SK-N-SH treated with all-trans-retinoic acid at 6 μM for 48 hours (cell line): ENCODE measurements at regions not wholly inside any gene's neighbourhood (a gene's known extent, or its start where the extent isn't known, plus 50 kb on each side); places are given as distances from the start of the nearest gene placed in this dataset.

Experiments
- ISL1 ChIP-seq: fragments of 250-450 bp; sonication (Bioruptor Pico); IDR thresholded peaks from 2 replicates; pipeline ENCODE4 v2.1.2; 2022; ENCODE audit warnings: mild to moderate bottlenecking, moderate library complexity
- OSR1 ChIP-seq: fragments of 250-450 bp; sonication (Bioruptor Pico); IDR thresholded peaks from 2 replicates; pipeline ENCODE4 v1.8.0; 2022; ENCODE audit warnings: moderate library complexity, mild to moderate bottlenecking, inconsistent platforms
- PPARA ChIP-seq: fragments of 250-450 bp; sonication (Bioruptor Pico); IDR thresholded peaks from 2 replicates; pipeline ENCODE4 v1.5.0; 2020; ENCODE audit warnings: mild to moderate bottlenecking, borderline replicate concordance
- TCF4 ChIP-seq: fragments of 250-450 bp; sonication (Bioruptor Pico); IDR thresholded peaks from 2 replicates; pipeline ENCODE4 v1.8.0; 2021; ENCODE audit warnings: mild to moderate bottlenecking, moderate library complexity, borderline replicate concordance
- ZC3H10 ChIP-seq: fragments of 250-450 bp; sonication (Bioruptor Pico); IDR thresholded peaks from 2 replicates; pipeline ENCODE4 v1.5.1; 2021; ENCODE audit warnings: mild to moderate bottlenecking, moderate library complexity
- ZFP30 ChIP-seq: fragments of 450-650 bp; formaldehyde crosslinking; IDR thresholded peaks from 2 replicates; pipeline ENCODE4 v1.5.0; 2022; ENCODE audit warnings: mild to moderate bottlenecking, moderate library complexity
- ZNF8 ChIP-seq: fragments of 450-650 bp; formaldehyde crosslinking; IDR thresholded peaks from 2 replicates; pipeline ENCODE4 v1.5.0; 2020; ENCODE audit warnings: mild to moderate bottlenecking, moderate library complexity
- TF ChIP-seq, protein P1 (sequence below): fragments of 250-450 bp; sonication (Bioruptor Pico); IDR thresholded peaks from 2 replicates; pipeline ENCODE4 v1.5.1; 2021; ENCODE audit warnings: mild to moderate bottlenecking, moderate library complexity
- TF ChIP-seq, protein P2 (sequence below): fragments of 250-450 bp; sonication (Bioruptor Pico); IDR thresholded peaks from 2 replicates; pipeline ENCODE4 v1.8.0; 2020; ENCODE audit warnings: mild to moderate bottlenecking, moderate library complexity, borderline replicate concordance
- TF ChIP-seq, protein P3 (sequence below): fragments of 250-450 bp; sonication (Bioruptor Pico); IDR thresholded peaks from 2 replicates; pipeline ENCODE4 v1.5.0; 2020; ENCODE audit warnings: mild to moderate bottlenecking, moderate library complexity

DNA sequence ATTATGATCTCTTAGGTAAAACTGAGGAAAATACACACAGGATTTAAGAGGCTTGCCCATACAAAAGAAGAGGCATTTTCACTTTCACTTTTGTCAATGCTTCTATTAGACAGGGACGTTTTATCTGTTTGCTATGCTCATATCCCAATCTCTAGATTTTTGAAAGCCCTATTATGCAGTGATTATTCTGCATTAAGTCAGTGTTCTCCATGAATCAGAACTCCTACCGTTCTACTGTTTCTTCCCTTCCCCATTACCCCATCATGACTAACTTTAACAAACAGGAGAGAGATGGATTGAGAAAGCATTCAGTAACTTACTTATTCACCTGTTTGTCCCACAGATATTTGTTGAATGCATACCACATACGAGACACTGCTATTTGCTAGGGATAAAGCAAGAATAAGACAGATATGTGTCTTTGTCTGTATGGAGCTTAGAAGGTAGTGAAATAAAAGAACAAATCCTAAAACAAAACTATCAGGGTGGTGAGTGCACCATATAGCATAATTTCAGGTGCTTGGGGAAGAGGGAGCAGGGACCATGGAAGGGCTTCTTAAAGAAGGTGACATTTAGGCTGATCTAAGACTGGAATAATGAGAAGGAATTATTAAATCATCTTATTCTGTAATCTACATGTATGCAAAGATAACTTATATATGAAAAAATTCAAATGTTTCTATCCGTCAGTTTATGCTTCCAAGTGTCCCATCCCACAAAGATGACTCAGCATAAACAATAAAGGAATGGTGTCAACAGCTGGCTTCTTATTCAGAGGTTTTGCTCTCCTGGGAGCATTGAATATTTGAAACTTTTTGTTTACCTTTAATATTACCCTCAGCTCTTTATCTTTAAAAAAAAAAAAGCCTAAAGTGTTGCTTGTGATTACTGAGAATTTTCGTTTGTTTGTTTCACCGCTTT is 328.1 kb downstream of the HINT1 start:
- TF ChIP-seq ISL1 (CRISPR knock-in tag) = no peak
- TF ChIP-seq, protein P1, sequence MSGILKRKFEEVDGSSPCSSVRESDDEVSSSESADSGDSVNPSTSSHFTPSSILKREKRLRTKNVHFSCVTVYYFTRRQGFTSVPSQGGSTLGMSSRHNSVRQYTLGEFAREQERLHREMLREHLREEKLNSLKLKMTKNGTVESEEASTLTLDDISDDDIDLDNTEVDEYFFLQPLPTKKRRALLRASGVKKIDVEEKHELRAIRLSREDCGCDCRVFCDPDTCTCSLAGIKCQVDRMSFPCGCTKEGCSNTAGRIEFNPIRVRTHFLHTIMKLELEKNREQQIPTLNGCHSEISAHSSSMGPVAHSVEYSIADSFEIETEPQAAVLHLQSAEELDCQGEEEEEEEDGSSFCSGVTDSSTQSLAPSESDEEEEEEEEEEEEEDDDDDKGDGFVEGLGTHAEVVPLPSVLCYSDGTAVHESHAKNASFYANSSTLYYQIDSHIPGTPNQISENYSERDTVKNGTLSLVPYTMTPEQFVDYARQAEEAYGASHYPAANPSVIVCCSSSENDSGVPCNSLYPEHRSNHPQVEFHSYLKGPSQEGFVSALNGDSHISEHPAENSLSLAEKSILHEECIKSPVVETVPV = no peak
- TF ChIP-seq ZC3H10 (CRISPR knock-in tag) = no peak
- no peak for TF ChIP-seq ZNF8 (CRISPR knock-in tag)
- TF ChIP-seq PPARA (CRISPR knock-in tag) = no peak
- TF ChIP-seq, protein P2, sequence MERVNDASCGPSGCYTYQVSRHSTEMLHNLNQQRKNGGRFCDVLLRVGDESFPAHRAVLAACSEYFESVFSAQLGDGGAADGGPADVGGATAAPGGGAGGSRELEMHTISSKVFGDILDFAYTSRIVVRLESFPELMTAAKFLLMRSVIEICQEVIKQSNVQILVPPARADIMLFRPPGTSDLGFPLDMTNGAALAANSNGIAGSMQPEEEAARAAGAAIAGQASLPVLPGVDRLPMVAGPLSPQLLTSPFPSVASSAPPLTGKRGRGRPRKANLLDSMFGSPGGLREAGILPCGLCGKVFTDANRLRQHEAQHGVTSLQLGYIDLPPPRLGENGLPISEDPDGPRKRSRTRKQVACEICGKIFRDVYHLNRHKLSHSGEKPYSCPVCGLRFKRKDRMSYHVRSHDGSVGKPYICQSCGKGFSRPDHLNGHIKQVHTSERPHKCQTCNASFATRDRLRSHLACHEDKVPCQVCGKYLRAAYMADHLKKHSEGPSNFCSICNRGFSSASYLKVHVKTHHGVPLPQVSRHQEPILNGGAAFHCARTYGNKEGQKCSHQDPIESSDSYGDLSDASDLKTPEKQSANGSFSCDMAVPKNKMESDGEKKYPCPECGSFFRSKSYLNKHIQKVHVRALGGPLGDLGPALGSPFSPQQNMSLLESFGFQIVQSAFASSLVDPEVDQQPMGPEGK (CRISPR knock-in tag) = no peak
- TF ChIP-seq, protein P3, sequence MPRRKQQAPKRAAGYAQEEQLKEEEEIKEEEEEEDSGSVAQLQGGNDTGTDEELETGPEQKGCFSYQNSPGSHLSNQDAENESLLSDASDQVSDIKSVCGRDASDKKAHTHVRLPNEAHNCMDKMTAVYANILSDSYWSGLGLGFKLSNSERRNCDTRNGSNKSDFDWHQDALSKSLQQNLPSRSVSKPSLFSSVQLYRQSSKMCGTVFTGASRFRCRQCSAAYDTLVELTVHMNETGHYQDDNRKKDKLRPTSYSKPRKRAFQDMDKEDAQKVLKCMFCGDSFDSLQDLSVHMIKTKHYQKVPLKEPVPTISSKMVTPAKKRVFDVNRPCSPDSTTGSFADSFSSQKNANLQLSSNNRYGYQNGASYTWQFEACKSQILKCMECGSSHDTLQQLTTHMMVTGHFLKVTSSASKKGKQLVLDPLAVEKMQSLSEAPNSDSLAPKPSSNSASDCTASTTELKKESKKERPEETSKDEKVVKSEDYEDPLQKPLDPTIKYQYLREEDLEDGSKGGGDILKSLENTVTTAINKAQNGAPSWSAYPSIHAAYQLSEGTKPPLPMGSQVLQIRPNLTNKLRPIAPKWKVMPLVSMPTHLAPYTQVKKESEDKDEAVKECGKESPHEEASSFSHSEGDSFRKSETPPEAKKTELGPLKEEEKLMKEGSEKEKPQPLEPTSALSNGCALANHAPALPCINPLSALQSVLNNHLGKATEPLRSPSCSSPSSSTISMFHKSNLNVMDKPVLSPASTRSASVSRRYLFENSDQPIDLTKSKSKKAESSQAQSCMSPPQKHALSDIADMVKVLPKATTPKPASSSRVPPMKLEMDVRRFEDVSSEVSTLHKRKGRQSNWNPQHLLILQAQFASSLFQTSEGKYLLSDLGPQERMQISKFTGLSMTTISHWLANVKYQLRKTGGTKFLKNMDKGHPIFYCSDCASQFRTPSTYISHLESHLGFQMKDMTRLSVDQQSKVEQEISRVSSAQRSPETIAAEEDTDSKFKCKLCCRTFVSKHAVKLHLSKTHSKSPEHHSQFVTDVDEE (CRISPR knock-in tag) = no peak
- TF ChIP-seq OSR1 (CRISPR knock-in tag) = no peak
- no peak for TF ChIP-seq TCF4 (CRISPR knock-in tag)
- no peak for TF ChIP-seq ZFP30 (CRISPR knock-in tag)
